ENCODE measurements at regions not wholly inside any gene's neighbourhood (a gene's known extent, or its start where the extent isn't known, plus 50 kb on each side); places are given as distances from the start of the nearest gene placed in this dataset.

- TF ChIP-seq EP300 (IDR thresholded peaks at IDR 0.05) (no peak), CTCF (IDR thresholded peaks at IDR 0.05) (no peak), POLR2A (IDR thresholded peaks at IDR 0.05) (no peak), POLR2AphosphoS5 (IDR thresholded peaks at IDR 0.05) (no peak)
- Histone ChIP-seq H3K36me3 (no peaks in the 10 kb centered on the region), H3K27ac (no peak overlapping the region), H3K4me3 (no peak overlapping the region), H3K9me3 (no peaks in the 10 kb centered on the region), H3K27me3 (no peaks in the 10 kb centered on the region), H3K4me1 (no peaks in the 10 kb centered on the region)
- WGBS, 2 donors, result 75 to 87% methylated on average over 12 of the region's 12 CpGs
- intact Hi-C loops (cut with DNase I), result no loop called here
- no peak for DNase-seq
Observed at GRCh38 chr22:47692811-47693210, 930.4 kb downstream of the TBC1D22A start.

- intact Hi-C loops (cut with DNase I), result no loop called here
- no peaks in the 10 kb centered on the region for H3K27me3 ChIP-seq
- H3K4me3 ChIP-seq, result no peak overlapping the region
- TF ChIP-seq POLR2AphosphoS5 (IDR thresholded peaks at IDR 0.05) (no peak), POLR2A (IDR thresholded peaks at IDR 0.05) (no peak), CTCF (IDR thresholded peaks at IDR 0.05) (no peak), EP300 (IDR thresholded peaks at IDR 0.05) (no peak)
- WGBS, 2 donors, result 89 to 92% methylated on average over 10 of the region's 10 CpGs
- no peaks in the 10 kb centered on the region for H3K9me3 ChIP-seq
- H3K36me3 ChIP-seq, result no peaks in the 10 kb centered on the region
- DNase-seq, result no peak
- no peak overlapping the region for H3K27ac ChIP-seq
- no peaks in the 10 kb centered on the region for H3K4me1 ChIP-seq
Observed at GRCh38 chr22:47691152-47691895, 928.9 kb downstream of the TBC1D22A start.

- peaks cover 0 to 3% (median 0%) of the 10 kb centered on the region in 3 donors for H3K27me3 ChIP-seq
- H3K4me1 ChIP-seq, result no peaks in the 10 kb centered on the region
- H3K36me3 ChIP-seq, result no peaks in the 10 kb centered on the region
- no peaks in the 10 kb centered on the region for H3K9me3 ChIP-seq
- no peak for DNase-seq
- no peak overlapping the region for H3K27ac ChIP-seq
- intact Hi-C loops (cut with DNase I), result no loop called here
- H3K4me3 ChIP-seq, result no peak overlapping the region
- whole genome bisulfite sequencing, 2 donors, result 78 to 87% methylated on average over 4 of the region's 4 CpGs
- TF ChIP-seq EP300 (IDR thresholded peaks at IDR 0.05), result no peak
- no peak for TF ChIP-seq POLR2AphosphoS5 (IDR thresholded peaks at IDR 0.05)
- TF ChIP-seq CTCF (IDR thresholded peaks at IDR 0.05), result no peak
- no peak for TF ChIP-seq POLR2A (IDR thresholded peaks at IDR 0.05)
Observed at GRCh38 chr22:47690586-47690985, 928.1 kb downstream of the TBC1D22A start.

- TF ChIP-seq CTCF (IDR thresholded peaks at IDR 0.05) (no peak), EP300 (IDR thresholded peaks at IDR 0.05) (no peak), POLR2AphosphoS5 (IDR thresholded peaks at IDR 0.05) (no peak), POLR2A (IDR thresholded peaks at IDR 0.05) (no peak)
- Histone ChIP-seq H3K9me3 (no peaks in the 10 kb centered on the region), H3K4me1 (no peaks in the 10 kb centered on the region), H3K36me3 (no peaks in the 10 kb centered on the region), H3K27me3 (peaks cover 0 to 3% (median 0%) of the 10 kb centered on the region in 3 donors), H3K4me3 (no peak overlapping the region), H3K27ac (no peak overlapping the region)
- 89 to 95% methylated on average over 2 of the region's 2 CpGs for WGBS, 2 donors
- intact Hi-C loops (cut with DNase I), result no loop called here
- no peak for DNase-seq
Observed at GRCh38 chr22:47690166-47690565, 927.7 kb downstream of the TBC1D22A start.

GRCh38 chr22:47687776-47688175 is 925.3 kb downstream of the TBC1D22A start:
- H3K9me3 ChIP-seq, result peaks cover 0 to 5% (median 2%) of the 10 kb centered on the region in 4 donors
- TF ChIP-seq POLR2AphosphoS5 (IDR thresholded peaks at IDR 0.05) (no peak), POLR2A (IDR thresholded peaks at IDR 0.05) (no peak), EP300 (IDR thresholded peaks at IDR 0.05) (no peak), CTCF (IDR thresholded peaks at IDR 0.05) (no peak)
- peaks cover 0 to 3% (median 0%) of the 10 kb centered on the region in 3 donors for H3K27me3 ChIP-seq
- H3K36me3 ChIP-seq, result no peaks in the 10 kb centered on the region
- H3K27ac ChIP-seq, result no peak overlapping the region
- 90 to 92% methylated on average over 4 of the region's 4 CpGs for WGBS, 2 donors
- DNase-seq, result no peak
- no peak overlapping the region for H3K4me3 ChIP-seq
- no peaks in the 10 kb centered on the region for H3K4me1 ChIP-seq
- intact Hi-C loops (cut with DNase I), result no loop called here
